ENCODE measurements at regions not wholly inside any gene's neighbourhood (a gene's known extent, or its start where the extent isn't known, plus 50 kb on each side); places are given as distances from the start of the nearest gene placed in this dataset.

- no peak for TF ChIP-seq ATF1 (CRISPR knock-in tag; IDR thresholded peaks at IDR 0.05)
- no peak for TF ChIP-seq ZNF416 (CRISPR knock-in tag; IDR thresholded peaks at IDR 0.05)
- no peak for TF ChIP-seq SP1 (CRISPR knock-in tag; conservative IDR thresholded peaks at IDR 0.05)
- no peak for TF ChIP-seq ZNF232 (CRISPR knock-in tag; IDR thresholded peaks at IDR 0.05)
- no peak for TF ChIP-seq CTCF (IDR thresholded peaks at IDR 0.05)
- TF ChIP-seq MYBL2 (CRISPR knock-in tag; IDR thresholded peaks at IDR 0.05): no peak
- no peak for TF ChIP-seq ATF6 (CRISPR knock-in tag; IDR thresholded peaks at IDR 0.05)
- no peak for TF ChIP-seq RELA (CRISPR knock-in tag; IDR thresholded peaks at IDR 0.05; ENCODE audit: borderline replicate concordance)
- no peak for TF ChIP-seq JAZF1 (CRISPR knock-in tag; IDR thresholded peaks at IDR 0.05)
- no peak for TF ChIP-seq AFF4 (CRISPR knock-in tag; IDR thresholded peaks at IDR 0.05; ENCODE audit: borderline replicate concordance)
Measured at GRCh38 chr6:14724549-14724948, 521.3 kb upstream of the JARID2 start.
